GM19023 (cell line): ENCODE measurements at regions not wholly inside any gene's neighbourhood (a gene's known extent, or its start where the extent isn't known, plus 50 kb on each side); places are given as distances from the start of the nearest gene placed in this dataset.
"Not testable (repeated sequence)": the region's sequence is repeated elsewhere in the genome, so short reads cannot be mapped to it uniquely, and the experiment has no call there.

Experiments used
- ATAC-seq: cut with Tn5 transposase; IDR thresholded peaks from one replicate; pipeline ENCODE4 v1.9.1; 2021; ENCODE audit warnings: mild to moderate bottlenecking, moderate library complexity; ENCODE audit not compliant: unreplicated experiment

DNA sequence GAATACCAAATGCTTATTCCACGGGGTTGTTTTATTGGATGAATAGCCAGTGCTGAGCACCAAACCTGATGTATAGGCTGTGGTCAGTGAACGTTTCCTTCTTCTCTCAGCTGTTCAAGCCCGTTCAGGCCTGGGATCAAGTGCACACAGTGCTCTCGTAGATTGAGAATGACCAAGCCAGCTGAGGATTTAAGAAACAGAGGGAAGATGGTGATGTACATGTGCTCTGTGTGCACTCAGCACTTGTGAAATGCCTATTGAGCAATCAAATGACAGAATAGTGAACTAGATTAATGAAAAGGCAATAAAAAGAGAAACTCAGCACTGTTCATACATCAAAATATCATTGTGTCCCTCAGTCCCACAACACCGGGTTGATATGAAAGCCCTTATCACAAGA is 302.5 kb downstream of the BMPER start:
- ATAC-seq = no peak

GRCh38 chr7:34208878-34209621 is 303.7 kb downstream of the BMPER start:
- ATAC-seq = no peak

- no peak for ATAC-seq
Observed at GRCh38 chr7:34211018-34211417, 305.7 kb downstream of the BMPER start.

DNA sequence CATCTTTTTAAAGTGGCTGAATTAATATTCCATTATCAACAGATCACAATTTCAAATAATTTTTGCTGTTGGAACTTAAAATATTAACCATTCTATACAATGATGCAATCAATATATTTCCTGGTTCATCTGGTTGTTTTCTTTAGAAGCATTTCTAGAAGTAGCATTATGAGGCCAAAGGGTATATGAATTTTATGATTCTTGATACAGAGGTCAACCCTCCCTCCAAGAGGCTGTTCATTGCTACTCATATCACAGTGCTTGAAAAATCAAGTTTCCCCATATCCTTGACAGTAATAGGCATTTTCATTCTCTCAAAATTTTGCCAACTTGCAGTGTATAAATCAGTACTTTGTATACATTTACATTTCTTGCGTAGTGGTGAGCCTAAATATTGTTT is 312.6 kb downstream of the BMPER start:
- ATAC-seq = no peak

DNA sequence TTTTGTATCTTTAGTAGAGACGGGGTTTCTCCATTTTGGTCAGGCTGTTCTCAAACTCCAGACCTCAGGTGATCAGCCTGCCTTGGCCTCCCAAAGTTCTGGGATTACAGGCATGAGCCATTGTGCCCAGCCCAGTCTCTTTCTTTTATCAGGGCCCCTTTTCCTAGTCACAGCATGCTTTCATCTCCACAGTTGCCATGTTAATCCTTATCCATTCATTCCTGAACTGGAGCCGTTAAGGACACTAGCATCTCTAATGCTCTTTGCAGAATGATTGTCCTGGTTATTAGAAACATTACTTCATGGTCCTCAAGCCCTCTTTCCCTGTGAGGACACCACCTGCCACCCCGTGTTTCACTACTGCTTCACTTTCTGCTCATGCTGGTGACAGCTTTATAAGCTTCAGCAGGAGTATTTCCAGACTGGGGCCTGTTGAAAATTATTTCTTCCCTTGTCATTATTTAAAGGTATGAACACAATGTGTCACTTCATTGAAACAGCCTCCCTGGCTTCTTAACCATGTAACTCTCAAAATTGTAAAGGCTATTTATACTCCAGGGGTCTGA is 313.9 kb downstream of the BMPER start:
- no peak for ATAC-seq

DNA sequence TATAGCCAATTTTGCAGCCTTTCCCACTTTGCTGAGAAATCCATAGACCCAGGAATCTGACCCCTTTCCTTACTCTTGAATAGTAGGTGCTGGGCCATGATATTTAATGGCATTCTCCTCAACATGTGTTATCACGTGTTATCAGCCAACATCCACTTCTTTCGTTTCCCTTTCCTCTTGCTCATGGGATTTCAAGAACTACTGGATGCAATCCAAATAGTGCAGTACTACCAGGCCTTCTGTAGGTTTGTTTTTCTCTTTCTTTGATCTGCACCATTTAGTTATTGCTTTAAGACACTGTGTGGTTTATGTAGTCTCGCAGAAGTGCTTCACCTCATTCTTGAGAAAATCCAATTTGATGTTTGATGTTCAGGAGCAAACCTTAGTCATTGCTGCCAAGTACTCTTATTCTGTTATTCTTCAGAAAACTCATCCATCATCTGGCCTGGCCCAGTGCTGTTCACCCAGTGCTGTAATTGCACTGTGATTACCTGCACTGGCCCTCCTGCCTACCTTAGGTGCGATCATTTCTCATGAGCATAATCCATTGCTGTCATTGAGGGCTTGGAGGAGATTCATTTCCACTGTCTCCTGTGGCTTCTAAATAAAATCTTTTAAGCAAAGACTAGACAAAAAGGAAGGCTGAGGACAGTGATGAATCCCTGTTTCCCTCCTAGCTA is 315.3 kb downstream of the BMPER start:
- ATAC-seq = no peak

GRCh38 chr7:34222316-34222715 is 317.0 kb downstream of the BMPER start:
- no peak for ATAC-seq

DNA sequence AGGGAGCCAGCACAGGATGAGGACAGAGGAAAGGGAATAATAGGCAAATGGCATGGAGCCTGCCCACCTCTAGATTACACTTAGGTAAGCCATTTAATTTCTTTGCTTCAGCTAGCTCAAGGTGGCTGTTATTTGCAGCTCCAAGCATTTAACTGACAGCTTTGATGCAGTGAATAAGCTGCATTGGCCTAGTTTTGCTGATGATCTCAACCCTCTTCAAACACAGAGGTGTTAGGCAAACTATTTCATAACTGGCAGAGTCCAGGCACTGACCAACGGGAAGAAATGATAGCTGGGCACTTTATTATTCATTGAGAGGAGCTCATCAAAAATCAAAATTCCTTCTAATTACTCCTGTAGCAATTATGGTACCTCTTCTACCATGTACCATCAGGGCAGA is 317.4 kb downstream of the BMPER start:
- no peak for ATAC-seq

GRCh38 chr7:34224281-34224680 is 318.9 kb downstream of the BMPER start:
- ATAC-seq = no peak

DNA sequence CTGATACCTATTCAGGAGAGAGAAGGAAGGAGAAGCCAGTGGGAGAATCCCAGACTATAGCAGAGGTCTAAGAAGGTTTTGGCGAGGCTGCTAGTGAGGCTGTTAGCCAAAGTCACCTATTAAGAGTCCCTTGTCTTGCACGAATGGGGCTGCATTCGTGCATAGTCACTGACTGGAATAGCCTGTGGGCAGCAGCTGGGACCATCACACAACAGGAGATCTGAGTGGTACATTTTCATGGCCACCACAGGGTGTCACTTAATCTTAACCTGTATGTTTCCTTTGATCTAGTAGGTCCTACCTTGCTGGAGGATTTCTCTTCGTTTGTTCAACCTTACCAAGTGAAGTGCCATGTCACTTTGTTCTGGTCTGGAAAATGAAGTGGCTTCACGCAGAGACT is 319.9 kb downstream of the BMPER start:
- no peak for ATAC-seq

- no peak for ATAC-seq
Observed at GRCh38 chr7:34227525-34227924, 322.2 kb downstream of the BMPER start.

GRCh38 chr7:34235101-34235500 is 329.8 kb downstream of the BMPER start:
- not testable (repeated sequence) for ATAC-seq

- no peak for ATAC-seq
Observed at GRCh38 chr7:34236057-34236456, 330.7 kb downstream of the BMPER start.

DNA sequence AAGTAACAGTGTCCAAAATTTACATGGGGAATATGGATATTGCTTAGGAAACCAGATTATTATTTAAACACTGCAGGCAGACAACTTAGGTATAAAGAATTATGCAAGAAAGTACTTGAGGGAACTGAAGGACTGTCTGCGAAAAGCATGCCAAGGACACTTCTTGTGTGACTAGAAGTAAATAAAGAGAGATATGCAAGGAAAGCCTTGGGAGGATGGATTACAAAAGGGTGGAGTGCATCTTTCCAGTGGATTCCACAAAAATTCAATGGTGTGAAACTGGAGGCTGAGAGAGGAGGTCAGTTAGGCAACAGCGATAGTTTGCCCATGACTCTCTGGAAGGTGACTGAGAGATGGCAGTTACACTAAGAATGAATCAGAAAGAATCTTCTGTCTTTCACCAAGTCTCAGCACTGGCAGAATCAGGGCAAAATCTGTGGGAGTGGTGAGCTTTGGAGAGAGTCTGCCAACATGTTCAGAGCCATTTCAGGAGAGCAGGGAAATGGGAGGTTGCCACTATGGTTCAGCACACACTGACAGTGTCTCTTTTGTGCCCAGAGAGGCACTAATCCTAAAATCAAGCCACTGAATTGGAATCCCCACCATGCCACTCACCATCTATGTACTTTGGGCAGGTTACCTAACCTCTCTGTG is 331.6 kb downstream of the BMPER start:
- no peak for ATAC-seq

DNA sequence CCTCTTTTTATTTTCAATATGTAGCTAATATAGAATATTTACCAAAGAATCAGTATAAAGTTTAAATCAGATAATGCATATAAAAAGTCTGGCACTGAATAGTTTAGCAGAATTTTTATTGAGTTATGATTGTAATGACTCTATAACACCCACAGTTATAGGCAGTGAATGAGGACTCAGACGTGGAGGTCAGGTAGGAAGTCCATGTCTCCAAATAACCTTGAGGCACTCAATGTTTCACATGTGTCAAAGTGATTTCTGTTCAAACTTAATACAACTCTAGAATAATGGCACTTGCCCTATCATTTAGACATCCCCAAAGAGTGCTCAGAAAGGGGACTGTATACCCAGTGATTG is 332.1 kb downstream of the BMPER start:
- no peak for ATAC-seq

DNA sequence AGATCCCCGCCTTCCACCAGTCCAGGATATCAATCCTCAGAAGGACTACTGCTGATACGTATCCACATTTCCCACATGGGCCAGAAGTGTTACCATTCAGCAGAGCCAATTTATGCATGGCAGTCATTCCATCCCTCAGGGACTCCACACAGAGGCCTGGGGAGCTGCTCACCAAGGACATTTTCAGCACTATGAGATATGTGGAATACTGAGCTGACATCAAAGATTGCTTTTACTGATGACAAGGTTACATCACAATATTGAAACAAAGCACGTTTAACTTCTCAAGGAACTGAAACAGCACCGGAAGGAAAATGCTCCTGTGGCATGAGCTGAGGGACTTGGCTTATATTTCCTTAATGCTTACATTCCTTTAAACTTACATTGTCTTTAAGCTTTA is 335.1 kb downstream of the BMPER start:
- ATAC-seq = no peak

DNA sequence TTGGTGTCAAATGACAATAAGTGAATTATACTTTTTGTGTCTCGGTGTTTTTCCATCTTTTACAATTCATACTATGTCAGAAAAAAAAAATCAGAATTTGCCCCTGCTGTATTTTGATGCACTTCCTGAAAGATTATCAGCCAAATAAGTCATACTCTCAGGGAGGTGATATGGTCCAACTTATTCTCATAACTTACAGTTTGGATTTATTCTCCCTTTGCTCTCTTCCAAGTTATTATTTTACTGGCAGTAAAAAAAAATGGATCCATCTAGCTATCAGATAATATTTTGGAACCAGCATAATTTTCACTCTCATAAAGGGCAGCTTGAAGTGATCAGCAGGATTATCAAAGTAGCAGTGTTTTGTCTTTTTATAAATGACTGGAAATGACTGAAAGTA is 337.1 kb downstream of the BMPER start:
- no peak for ATAC-seq

- ATAC-seq = no peak
Observed at GRCh38 chr7:34245246-34245645, 339.9 kb downstream of the BMPER start.

DNA sequence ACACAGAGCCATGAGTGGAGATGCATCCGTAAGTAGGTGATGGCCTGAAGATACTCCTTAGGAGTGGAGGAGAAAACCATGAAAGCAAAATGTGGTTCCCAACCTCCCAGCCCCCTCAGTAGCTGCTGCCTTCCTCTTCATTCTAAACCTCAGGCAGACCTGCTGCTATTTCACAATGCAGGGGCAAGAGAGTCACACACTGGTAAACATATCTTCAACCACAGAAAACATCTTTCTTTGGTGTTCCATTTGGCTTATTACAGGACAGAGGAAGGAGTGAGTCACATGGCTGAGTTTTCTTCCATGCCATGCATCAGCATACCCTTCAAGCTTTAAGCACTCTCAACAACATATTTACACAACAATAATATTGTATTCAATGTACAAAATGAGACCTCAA is 342.1 kb downstream of the BMPER start:
- no peak for ATAC-seq

DNA sequence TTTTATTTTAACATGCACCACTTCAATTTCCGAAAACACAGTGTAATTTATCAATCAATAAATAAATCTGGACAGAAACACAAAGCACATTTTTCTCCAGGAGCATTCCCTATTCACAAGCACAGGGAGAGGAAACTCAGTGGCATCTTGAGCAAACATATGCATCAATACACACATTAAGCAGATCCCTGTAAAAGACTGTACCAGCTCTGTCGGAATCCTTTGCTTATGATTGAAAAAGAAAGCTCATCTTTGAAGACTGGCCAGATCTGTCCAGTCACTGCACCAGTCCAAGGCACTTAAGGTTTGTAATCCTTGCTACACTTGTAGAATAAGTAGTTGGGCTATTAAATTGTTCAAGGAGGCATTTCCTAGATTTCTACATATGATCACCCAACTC is 343.9 kb downstream of the BMPER start:
- ATAC-seq = no peak

DNA sequence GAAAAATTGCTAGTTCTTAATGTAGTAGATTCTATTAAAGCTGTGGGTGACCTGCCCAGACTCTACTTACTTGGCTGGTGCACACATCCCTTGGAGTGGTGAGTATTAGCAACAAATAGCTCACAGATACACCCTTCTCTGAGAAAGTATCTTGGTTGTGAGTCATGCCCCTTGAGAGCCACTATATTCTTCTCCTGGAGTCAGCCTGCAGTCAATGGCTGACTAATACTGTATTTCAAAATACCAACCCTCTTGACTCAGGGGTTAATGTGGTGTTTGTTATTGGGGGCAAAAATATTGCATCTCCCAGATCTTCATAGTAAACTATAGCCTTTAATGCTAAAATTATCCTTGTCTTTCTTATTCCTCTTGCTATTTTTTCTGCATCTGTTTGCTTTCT is 354.9 kb downstream of the BMPER start:
- no peak for ATAC-seq

DNA sequence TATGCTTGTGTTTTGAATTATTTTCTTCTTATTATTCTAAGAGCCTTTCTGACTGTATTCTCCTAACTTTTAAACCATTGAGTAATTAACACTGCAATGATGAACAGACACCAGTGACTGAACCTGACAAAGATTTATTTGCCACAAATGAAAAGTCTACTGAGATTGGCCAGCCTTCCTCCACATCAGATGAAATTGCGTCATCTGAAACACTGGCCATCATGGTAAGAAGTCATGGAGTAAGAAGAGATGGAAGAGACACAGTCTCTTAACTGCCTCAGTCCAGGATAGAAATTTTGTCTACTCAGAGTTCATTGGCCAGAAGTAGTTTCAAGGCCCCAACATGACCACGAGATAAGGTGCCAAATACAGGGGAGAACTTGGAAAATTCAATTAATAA is 357.8 kb downstream of the BMPER start:
- ATAC-seq = no peak
